GM18861 (cell line): ENCODE measurements at regions not wholly inside any gene's neighbourhood (a gene's known extent, or its start where the extent isn't known, plus 50 kb on each side); places are given as distances from the start of the nearest gene placed in this dataset.
"Not testable (repeated sequence)": the region's sequence is repeated elsewhere in the genome, so short reads cannot be mapped to it uniquely, and the experiment has no call there.

Source experiments
- ATAC-seq: cut with Tn5 transposase; IDR thresholded peaks from one replicate; pipeline ENCODE4 v1.9.1; 2021; ENCODE audit not compliant: unreplicated experiment

DNA sequence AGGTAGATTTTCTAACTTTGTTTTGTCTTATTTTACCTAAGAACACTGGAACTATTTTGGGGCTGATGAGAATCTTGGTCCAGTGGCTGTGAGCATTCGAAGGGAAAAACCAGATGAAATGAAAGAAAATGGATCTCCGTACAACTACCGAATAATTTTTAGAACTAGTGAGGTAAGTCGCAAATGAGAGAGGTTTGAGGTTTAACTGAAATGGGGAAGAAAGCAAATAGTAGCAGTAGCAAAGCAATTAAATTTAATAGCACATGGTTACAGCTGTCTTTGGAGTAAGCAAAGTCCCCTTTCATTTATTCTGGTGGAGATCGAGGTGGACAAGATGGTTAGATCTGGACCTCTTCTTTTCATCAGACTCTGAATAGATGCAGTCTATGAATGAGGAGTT lies 313.5 kb upstream of the RGS6 start:
- ATAC-seq, result no peak

DNA sequence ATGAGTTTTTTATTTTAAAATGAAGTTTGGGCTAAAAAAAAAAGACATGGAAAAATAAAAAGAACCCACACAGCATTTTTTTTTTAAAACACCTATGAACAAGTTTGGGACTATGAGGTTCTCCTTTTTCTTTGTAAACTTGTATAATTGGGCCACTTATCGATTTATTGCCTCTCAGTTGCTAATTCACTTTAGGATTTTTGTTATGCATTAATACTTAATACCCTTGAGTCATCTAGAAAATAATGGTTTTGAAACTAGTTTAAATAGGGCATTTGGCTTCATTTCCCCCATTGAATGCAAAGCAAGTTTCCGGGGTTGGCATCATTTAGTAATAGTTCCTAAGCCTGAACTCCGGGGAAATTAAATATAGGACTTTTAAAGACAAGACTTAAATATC lies 312.8 kb upstream of the RGS6 start:
- no peak for ATAC-seq

DNA sequence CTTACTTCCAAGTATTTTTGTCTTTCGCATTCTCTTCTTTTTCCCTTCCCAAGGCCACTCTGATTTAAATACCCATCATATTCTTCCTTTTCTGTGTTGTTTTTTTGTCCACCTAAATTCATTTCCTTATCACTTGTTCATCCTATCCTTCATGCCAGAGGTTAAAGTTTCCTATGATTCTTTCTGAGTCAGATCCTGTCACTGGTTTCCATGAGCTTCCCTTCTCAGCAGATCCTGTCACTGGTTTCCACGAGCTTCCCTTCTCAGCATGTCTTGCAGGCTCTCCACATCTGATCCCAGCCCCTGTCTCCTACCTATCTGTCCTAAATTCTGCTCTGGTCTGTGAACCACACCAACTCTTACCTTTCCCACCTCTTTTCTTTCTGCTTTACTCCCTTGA lies 311.8 kb upstream of the RGS6 start:
- no peak for ATAC-seq

DNA sequence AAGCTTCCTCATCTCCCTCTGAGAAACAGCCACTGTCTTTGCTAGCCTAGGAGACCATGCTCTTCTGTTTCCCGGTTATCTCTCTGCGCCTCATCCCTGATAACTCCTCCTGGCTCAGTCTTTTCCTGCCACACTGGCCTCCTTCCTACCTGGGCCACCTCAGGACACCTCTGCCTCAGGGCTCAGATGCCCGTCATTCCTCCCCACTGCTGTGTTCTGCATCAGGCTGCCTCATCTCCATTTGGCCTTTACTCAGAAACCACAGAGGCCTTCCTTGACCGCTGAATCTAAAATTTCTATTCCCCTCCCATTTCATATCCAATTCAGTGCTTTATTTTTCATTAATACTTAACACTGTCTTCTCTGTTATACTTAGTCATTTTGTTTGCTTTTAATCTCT lies 311.0 kb upstream of the RGS6 start:
- no peak for ATAC-seq

DNA sequence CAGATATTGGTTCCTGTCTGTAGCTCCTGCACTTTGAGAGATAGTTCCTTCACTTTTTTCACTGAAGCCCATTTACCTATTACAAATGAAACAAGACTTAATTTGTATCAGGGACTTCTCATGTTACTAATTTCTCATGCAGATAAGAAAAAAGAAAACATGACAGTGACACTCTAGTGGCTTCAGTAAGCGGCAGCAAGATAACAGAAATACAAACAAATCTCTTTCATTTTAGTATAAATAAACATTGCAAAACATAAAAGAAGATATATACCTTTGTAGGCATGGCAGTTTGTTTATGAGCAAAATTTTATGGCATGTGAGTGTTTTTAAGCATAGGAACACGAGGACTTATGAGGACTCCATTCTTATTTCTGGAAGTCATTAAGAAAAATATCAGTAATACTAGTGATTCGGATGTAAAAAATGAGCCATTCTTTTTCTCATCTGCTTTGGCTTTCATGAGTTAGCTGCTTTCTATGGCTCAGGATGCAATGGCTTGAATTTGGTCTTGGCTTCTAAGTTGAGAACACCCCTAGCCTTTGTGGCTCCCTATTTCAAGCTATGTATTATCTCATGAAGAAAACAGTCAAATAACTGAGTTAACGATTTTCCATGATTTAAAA lies 310.1 kb upstream of the RGS6 start:
- no peak for ATAC-seq

DNA sequence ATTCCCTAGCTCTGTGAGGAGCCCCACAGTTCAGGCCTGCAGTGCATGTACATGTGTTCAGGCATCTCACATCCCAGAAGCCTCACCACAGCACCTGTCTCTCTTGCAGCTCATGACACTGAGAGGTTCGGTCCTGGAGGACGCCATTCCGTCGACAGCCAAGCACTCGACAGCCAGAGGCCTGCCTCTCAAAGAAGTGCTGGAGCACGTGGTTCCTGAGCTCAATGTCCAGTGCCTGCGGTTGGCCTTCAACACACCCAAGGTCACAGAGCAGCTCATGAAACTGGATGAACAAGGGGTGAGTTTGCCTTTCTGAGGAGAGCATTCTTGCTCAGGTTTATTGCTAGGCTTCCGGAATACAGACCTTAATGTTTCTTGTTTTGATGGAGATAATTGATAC lies 308.3 kb upstream of the RGS6 start:
- ATAC-seq, result no peak

DNA sequence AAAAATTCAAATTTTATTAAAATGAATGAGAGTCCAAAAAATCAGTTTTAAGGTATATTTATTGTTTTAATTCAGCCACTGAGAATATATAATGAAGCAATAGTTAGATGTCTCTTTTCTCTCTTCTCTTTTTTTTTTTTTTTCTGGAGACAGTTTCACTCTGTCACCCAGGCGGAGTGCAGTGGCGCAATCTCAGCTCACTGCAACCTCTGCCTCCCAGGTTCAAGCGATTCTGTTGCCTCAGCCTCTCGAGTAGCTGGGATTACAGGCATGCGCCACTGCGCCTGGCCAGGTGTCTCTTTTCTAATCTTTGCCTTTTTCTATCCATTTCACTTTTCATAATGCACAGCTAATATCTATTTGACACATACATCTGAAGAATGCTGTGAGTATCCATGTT lies 307.1 kb upstream of the RGS6 start:
- no peak for ATAC-seq

DNA sequence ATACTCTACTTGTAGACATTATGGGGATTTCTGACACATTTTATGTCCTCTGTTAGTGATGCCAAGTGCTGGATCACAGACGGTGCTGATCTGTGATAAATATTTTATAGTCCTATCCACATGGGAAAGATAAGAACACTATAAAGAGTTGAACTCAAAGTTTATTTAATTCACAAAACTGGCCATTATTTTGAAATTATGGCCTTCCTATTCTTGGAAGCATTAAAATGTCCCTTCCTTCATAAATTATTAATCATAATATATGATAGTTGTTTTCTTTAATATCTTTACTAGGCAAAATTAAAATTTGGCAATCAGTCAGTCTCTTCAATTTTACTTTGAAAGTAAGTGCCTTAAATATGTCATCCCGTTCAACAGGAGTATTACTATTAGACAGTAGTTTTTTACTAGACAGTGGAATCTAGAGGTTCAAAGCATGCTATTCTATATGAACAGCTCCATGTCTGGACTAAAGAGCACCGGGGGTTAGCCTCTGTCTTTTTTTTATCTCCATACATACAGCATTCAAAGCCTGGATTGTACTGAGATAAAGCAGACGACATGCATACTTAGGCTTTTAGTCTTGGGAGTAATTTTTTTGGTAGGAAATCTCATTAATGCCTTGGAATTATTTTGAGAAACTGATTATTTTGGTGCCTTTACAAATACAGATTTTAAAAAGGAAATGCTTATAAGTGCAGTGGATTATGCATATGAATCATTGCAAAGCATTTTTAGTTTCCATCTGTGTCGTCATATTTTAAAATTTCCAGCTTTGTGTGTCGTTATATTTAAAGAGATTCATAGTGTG lies 306.1 kb upstream of the RGS6 start:
- ATAC-seq, result no peak

DNA sequence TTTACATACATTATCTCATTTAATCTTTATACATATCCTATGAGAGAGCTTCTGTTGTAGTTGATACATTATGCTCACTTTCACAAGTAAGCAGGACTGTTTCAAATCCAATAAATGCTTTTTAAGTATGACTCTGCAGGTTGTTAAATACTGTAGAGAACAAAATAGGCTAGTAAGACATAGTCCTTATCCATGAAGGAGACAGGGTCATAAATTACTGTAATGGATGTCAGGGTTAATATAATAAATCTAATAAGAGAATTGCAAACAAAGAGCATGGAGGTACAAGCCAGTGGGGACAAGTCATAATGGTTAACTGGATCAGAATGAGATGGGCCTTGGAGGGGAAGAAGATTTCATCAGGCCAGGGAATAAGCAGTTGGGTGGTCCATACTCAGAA lies 303.8 kb upstream of the RGS6 start:
- no peak for ATAC-seq

DNA sequence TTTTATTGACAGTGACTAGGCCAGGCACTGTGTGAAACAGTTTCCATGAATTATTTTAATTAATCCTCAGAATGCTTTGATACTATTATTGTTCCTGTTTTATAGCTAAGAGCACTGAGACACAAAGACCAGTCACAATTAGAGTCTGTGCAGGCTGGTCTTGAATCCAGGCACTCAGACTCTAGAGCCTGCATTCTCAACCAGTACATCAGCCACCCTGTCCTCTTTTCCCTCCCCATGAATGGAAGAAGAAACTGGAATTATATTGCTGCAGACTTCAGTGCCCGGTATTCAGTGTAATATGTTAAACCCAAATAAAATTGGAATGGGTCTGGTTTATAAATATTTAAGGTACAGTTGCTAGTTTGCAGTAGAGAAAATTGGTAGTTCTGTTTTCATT lies 303.0 kb upstream of the RGS6 start:
- ATAC-seq, result no peak

DNA sequence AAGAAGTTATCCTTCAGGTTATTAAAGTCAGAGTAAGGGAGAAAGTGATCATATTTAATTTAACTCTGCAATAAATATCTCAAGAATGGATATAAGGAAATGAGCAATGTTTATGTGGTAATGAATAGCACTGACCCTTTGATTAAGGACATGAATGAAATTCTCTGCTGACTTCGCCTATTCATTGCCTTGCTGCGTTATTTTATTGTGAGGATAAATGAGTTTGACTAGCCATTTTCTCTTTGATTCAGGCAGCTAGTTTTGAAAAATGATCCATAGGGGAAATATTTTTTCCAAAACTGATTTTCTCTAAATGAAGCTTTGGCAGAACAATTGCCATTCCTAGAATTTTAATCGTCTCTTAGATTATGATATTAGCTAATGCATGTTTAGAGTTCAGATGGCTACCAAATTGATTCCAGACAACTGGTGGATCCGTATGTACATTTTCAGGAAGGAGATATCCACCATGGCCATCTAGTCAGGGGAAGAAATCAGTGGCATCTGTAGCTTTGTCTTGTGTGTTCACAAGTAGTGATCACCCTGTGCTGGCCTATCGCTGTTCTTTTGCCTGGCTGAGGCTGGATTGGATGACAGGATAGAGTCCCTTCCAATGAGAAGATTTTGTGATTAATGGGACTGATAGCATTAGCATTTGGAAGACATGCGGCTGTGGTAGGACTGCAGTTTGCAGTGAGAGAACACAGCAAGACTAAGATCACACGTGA lies 302.3 kb upstream of the RGS6 start:
- no peak for ATAC-seq

DNA sequence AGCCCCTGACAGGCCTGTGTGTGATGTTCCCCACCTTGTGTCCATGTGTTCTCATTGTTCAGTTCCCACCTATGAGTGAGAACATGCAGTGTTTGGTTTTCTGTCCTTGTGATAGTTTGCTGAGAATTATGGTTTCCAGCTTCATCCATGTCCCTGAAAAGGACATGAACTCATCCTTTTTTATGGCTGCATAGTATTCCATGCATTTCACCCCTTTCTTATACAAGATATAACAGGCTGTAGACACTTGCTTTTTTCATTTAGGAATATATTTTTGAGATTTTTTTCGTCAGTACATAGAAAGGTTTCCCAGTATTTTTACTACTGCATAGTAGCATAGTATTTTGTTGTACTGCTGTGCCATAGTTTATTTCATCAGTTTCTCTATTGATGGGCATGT lies 301.2 kb upstream of the RGS6 start:
- not testable (repeated sequence) for ATAC-seq

DNA sequence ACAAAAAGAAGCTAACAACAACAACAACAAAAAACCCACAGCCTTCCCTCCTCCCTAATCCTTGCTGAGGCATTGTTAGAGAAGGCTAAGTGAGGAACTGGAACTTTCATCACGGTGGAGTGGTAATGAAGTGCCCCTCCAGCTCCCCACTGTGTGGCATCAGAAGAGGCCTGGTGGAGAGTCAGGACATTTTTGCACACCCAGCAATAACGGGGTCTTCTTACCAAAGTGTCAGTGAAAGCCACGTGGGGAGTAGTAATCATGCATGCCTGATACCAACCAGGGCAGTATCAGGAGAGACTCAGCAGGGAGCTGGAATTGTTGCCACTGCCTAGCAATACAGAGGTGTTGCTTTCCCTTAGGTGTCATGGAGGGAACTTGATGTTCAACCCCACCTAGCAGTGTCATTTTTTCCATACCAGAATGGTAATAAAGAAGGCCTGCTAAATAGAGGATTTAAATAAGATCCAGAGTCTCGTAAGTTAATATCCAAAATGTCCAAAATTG lies 299.7 kb upstream of the RGS6 start:
- no peak for ATAC-seq

DNA sequence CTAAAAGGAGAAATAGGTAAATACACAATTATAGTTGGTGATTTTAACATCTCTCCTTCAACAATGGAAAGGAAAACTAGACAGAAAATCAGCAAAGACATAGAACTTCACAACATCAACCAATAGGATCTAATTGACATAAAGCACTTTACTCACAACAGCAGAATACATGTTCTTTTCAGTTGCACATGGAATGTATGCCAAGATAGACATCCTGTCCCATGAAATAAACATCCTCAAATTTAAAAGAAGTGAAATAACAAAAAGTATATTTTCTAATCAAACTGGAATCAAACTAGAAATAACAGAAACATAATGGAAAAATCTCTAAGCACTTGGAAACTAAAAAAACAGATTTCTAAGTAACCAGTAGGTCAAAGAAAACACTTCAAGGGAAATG lies 296.2 kb upstream of the RGS6 start:
- ATAC-seq, result no peak

DNA sequence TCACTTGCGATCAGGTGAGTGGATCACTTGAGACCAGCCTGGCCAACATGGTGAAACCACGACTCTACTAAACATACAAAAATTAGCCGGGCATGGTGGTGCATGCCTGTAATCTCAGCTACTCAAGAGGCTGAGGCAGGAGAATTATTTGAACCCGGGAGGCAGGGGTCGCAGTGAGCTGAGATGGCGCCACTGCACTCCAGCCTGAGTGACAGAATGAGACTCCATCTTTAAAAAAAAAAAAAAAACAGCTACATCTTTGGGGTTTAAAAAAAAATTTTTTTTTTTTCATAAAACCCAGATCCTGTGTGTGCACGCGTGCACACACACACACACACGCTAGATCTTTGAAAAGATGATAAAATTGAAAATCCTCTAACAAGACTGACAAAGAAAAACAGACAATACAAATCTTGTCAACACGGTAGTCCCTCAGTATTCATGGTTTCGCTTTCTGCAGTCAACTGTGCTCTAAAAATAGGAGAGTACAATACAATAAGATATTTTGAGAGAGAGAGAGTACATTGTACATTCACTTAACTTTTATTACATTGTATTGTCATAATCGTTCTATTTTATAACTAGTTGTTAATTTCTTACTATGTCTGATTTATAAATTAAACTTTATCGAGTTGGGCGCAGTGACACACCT lies 295.3 kb upstream of the RGS6 start:
- no peak for ATAC-seq

DNA sequence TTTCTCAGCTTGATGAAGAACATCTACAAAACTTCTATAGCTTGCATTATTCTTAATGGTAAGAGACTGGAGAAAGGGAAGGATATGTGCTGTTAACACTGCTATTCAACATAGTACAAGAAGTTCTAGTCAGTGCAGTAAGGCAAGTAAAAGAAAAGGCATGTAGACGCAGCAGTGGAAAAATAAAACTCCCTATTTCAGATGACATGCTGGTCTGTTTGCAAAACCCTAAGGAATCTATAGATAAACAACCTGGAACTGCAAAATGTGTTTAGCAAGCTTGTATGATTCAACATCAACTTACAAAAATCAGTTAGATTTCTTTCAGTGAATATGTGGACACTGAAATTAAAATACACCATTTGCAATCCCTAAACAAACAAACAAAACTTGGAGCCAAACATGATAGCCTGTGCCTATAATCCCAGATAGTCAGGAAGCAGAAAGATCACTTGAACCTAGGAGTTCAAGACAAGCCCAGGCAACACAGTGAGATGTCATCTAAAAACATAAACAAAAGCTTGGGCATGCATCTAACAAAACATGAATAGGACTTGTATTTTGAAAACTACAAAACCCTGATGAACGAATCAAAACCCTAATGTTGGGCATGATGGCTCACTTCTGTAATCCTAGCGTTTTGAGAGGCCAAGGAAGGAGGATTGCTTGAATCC lies 293.6 kb upstream of the RGS6 start:
- no peak for ATAC-seq

DNA sequence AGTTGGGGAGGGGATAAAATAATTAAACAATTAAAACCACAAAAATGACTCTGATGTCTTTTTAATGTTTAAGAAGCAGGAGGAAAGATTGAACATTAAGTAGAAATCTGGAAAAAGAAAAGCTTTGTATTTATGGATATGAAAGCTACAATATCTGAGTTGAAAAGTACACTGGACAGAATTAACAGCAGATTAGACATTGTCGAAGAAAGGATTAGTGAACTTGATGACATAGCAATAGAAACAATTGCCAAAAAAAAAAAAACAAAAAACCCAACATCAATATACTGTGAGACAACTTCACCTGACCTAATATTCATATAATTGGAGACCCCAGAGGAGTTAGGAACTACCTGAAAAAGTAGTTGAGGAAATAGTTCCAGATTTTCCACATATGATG lies 289.5 kb upstream of the RGS6 start:
- ATAC-seq, result no peak

DNA sequence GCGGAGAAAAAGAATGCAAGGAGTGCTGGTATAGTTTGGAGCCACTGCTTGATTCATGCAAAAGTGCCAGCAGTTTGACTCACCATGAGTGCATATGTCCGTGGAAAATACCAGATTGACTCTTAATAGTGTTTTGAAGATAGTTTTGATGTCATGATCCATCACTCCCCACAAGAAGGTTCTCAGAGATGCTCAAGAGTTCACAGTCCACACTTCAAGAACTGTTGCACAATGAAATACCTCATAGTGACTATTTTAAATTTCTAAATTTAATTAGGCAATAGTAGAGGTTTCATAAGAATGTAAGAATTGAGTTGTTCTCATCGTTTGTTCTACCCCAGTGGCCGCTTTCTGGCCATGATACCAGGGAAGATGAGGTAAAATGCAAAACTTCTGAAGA lies 286.6 kb upstream of the RGS6 start:
- no peak for ATAC-seq

DNA sequence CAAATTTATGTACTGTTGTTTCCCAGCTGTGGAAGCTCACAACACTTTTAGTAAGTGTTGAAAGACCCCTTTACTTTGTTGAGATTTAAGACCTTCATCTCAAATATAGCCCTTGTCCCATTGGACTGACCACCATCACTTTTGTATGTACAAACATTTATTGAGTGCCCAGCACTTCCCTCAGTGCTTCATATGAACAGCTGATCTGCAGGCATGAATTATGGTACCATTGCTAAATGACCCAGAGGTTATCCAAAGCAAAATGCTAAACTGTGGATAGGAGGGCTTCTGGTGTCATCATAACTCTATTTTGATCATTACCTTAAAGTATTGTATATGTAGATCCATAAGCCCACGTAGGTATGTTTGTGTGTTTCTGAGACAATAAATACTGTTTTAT lies 285.7 kb upstream of the RGS6 start:
- no peak for ATAC-seq

DNA sequence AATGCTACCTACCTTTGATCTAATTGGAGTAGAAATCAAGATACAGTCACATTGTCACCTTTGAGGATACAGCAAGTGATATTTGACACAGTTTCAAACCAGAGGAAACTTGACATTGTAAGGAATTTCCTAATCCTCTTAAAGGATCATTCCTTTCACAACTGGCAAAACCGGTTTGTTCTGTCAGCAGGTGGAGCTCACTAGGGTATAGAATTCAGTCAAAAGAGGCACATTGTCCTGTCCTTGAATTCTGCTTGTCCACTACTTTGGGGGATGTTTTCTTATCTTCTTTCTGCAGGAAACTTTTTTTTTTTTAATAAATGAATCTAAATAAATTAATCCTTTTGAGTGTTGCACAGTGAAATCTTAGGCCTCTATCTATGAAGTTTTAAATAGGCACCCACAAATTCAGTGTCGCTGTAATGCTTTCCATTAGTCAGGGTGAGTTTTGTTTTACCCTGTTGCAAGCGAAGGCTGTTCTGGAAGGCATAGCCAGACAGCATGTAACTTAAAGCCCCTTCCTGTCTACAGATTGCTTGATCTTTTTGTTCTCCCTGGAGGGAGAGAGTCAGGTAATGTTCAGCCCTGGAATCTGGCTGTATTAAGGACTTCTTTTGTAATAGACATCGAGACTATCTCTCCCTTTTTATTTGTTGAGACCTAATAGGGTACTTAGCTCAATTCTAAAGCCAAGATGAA lies 285.0 kb upstream of the RGS6 start:
- no peak for ATAC-seq
